PC-3 (cell line): ENCODE measurements at regions not wholly inside any gene's neighbourhood (a gene's known extent, or its start where the extent isn't known, plus 50 kb on each side); places are given as distances from the start of the nearest gene placed in this dataset.

Source experiments
- EZH2 ChIP-seq: fragments of 300-600 bp; sonication (generic); IDR thresholded peaks from one replicate; pipeline ENCODE4 v1.6.1; 2017; ENCODE audit warnings: antibody characterized with exemption, mild to moderate bottlenecking, low read length; ENCODE audit not compliant: unreplicated experiment
- TF ChIP-seq, protein P1 (sequence below): fragments of 300-600 bp; sonication (generic); conservative IDR thresholded peaks from 2 replicates; pipeline ENCODE4 v1.5.1; 2017; ENCODE audit warnings: antibody characterized with exemption, low read depth, mild to moderate bottlenecking, low read length

DNA sequence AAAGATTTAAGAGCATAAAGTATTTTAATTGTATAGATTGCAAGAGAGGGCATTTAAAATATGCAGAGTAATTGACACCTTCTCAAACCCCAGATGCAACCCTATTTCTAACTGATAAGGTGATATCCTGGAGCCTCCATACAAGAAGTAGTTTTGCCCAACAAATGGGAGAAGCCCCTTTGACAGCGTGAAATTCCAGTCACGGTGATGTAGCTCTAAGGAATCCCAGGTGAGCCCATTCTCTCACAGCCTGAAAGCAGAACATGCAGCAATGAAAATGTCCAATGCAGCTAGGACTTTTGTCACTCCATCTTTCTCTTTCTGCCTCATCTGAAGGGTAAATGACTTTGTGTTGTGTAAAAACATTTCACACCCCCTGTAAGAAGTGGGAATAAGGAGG lies 96.4 kb downstream of the TMEM212 start:
- TF ChIP-seq, protein P1, sequence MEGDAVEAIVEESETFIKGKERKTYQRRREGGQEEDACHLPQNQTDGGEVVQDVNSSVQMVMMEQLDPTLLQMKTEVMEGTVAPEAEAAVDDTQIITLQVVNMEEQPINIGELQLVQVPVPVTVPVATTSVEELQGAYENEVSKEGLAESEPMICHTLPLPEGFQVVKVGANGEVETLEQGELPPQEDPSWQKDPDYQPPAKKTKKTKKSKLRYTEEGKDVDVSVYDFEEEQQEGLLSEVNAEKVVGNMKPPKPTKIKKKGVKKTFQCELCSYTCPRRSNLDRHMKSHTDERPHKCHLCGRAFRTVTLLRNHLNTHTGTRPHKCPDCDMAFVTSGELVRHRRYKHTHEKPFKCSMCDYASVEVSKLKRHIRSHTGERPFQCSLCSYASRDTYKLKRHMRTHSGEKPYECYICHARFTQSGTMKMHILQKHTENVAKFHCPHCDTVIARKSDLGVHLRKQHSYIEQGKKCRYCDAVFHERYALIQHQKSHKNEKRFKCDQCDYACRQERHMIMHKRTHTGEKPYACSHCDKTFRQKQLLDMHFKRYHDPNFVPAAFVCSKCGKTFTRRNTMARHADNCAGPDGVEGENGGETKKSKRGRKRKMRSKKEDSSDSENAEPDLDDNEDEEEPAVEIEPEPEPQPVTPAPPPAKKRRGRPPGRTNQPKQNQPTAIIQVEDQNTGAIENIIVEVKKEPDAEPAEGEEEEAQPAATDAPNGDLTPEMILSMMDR: no peak
- no peak for TF ChIP-seq EZH2
